ENCODE measurements at regions not wholly inside any gene's neighbourhood (a gene's known extent, or its start where the extent isn't known, plus 50 kb on each side); places are given as distances from the start of the nearest gene placed in this dataset.

- no peak overlapping the region for H3K9ac ChIP-seq
- H3K27ac ChIP-seq: no peak overlapping the region
- peaks cover 11% of the 10 kb centered on the region for H4K20me1 ChIP-seq
- TF ChIP-seq Cebpa-rat (IDR thresholded peaks at IDR 0.05): no peak
- no peaks in the 10 kb centered on the region for H3K36me3 ChIP-seq
- peaks cover 42% of the 10 kb centered on the region for H3K4me1 ChIP-seq
- peak overlapping the region; percentile 1; the same call in 1 of the 2 replicates for H3K4me2 ChIP-seq
- no peaks in the 10 kb centered on the region for H3K9me3 ChIP-seq
- H3K27me3 ChIP-seq: no peaks in the 10 kb centered on the region
- H3K4me3 ChIP-seq: no peak overlapping the region
Measured at GRCh38 chr2:2837746-2838547, 506.9 kb upstream of the MYT1L start.

GRCh38 chr2:2836343-2837070 is 505.4 kb upstream of the MYT1L start:
- no peak overlapping the region for H3K9ac ChIP-seq
- H3K27ac ChIP-seq: no peak overlapping the region
- peak overlapping the region; percentile 88; the same call in 1 of the 2 replicates for H3K4me2 ChIP-seq
- H3K27me3 ChIP-seq: no peaks in the 10 kb centered on the region
- no peak for TF ChIP-seq Cebpa-rat (IDR thresholded peaks at IDR 0.05)
- no peak overlapping the region for H3K4me3 ChIP-seq
- H4K20me1 ChIP-seq: peaks cover 11% of the 10 kb centered on the region
- H3K4me1 ChIP-seq: peaks cover 46% of the 10 kb centered on the region
- no peaks in the 10 kb centered on the region for H3K36me3 ChIP-seq
- H3K9me3 ChIP-seq: no peaks in the 10 kb centered on the region

- H4K20me1 ChIP-seq: peaks cover 11% of the 10 kb centered on the region
- TF ChIP-seq Cebpa-rat (IDR thresholded peaks at IDR 0.05): no peak
- H3K9me3 ChIP-seq: no peaks in the 10 kb centered on the region
Measured at GRCh38 chr2:2834516-2835254, 503.6 kb upstream of the MYT1L start.

GRCh38 chr2:2834105-2834504 is 503.0 kb upstream of the MYT1L start:
- Histone ChIP-seq H3K4me2 (peak overlapping the region; percentile 88), H3K9me3 (no peaks in the 10 kb centered on the region), H3K9ac (no peak overlapping the region), H3K27me3 (no peaks in the 10 kb centered on the region), H3K27ac (no peak overlapping the region), H3K4me3 (no peak overlapping the region), H3K4me1 (peaks cover 52% of the 10 kb centered on the region), H3K36me3 (no peaks in the 10 kb centered on the region), H4K20me1 (peaks cover 11% of the 10 kb centered on the region)
- TF ChIP-seq Cebpa-rat (IDR thresholded peaks at IDR 0.05): no peak

More at GRCh38 chr2:2834516-2835254, 503.6 kb upstream of the MYT1L start:
- no peaks in the 10 kb centered on the region for H3K27me3 ChIP-seq
- H3K4me3 ChIP-seq: no peak overlapping the region
- no peak overlapping the region for H3K27ac ChIP-seq
- peaks cover 52% of the 10 kb centered on the region for H3K4me1 ChIP-seq
- no peak overlapping the region for H3K9ac ChIP-seq
- H3K4me2 ChIP-seq: peak overlapping the region; percentile 88
- H3K36me3 ChIP-seq: no peaks in the 10 kb centered on the region

- no peaks in the 10 kb centered on the region for H3K9me3 ChIP-seq
- no peak overlapping the region for H3K27ac ChIP-seq
- no peak overlapping the region for H3K4me3 ChIP-seq
- H3K36me3 ChIP-seq: no peaks in the 10 kb centered on the region
- H3K4me1 ChIP-seq: peaks cover 55% of the 10 kb centered on the region
- H3K4me2 ChIP-seq: no peak overlapping the region
- no peak for TF ChIP-seq Cebpa-rat (IDR thresholded peaks at IDR 0.05)
- H3K9ac ChIP-seq: no peak overlapping the region
- H3K27me3 ChIP-seq: no peaks in the 10 kb centered on the region
- H4K20me1 ChIP-seq: peaks cover 11% of the 10 kb centered on the region
Measured at GRCh38 chr2:2832657-2833056, 501.6 kb upstream of the MYT1L start.

GRCh38 chr2:2831633-2832032 is 500.6 kb upstream of the MYT1L start:
- no peak overlapping the region for H3K27ac ChIP-seq
- H4K20me1 ChIP-seq: peaks cover 11% of the 10 kb centered on the region
- H3K4me1 ChIP-seq: peaks cover 51% of the 10 kb centered on the region
- no peak overlapping the region for H3K9ac ChIP-seq
- TF ChIP-seq Cebpa-rat (IDR thresholded peaks at IDR 0.05): no peak
- H3K9me3 ChIP-seq: no peaks in the 10 kb centered on the region
- H3K27me3 ChIP-seq: no peaks in the 10 kb centered on the region
- no peaks in the 10 kb centered on the region for H3K36me3 ChIP-seq
- H3K4me3 ChIP-seq: no peak overlapping the region
- H3K4me2 ChIP-seq: peak overlapping the region; percentile 39

GRCh38 chr2:2830576-2830975 is 499.5 kb upstream of the MYT1L start:
- TF ChIP-seq Cebpa-rat (IDR thresholded peaks at IDR 0.05): no peak

GRCh38 chr2:2828774-2829368 is 497.8 kb upstream of the MYT1L start:
- TF ChIP-seq Cebpa-rat (IDR thresholded peaks at IDR 0.05): no peak
- H3K27ac ChIP-seq: no peak overlapping the region
- H3K36me3 ChIP-seq: no peaks in the 10 kb centered on the region
- H3K9ac ChIP-seq: no peak overlapping the region
- H3K9me3 ChIP-seq: no peaks in the 10 kb centered on the region
- peaks cover 34% of the 10 kb centered on the region for H3K4me1 ChIP-seq
- H4K20me1 ChIP-seq: no peaks in the 10 kb centered on the region
- H3K4me3 ChIP-seq: no peak overlapping the region
- H3K4me2 ChIP-seq: peak overlapping the region; percentile 36
- no peaks in the 10 kb centered on the region for H3K27me3 ChIP-seq

More at GRCh38 chr2:2830576-2830975, 499.5 kb upstream of the MYT1L start:
- peaks cover 9% of the 10 kb centered on the region for H4K20me1 ChIP-seq
- no peak overlapping the region for H3K9ac ChIP-seq
- H3K27ac ChIP-seq: no peak overlapping the region
- peaks cover 51% of the 10 kb centered on the region for H3K4me1 ChIP-seq
- no peaks in the 10 kb centered on the region for H3K9me3 ChIP-seq
- no peak overlapping the region for H3K4me3 ChIP-seq
- no peaks in the 10 kb centered on the region for H3K36me3 ChIP-seq
- no peaks in the 10 kb centered on the region for H3K27me3 ChIP-seq
- H3K4me2 ChIP-seq: no peak overlapping the region

GRCh38 chr2:2827761-2828221 is 496.7 kb upstream of the MYT1L start:
- H3K4me1 ChIP-seq: peaks cover 32% of the 10 kb centered on the region
- H3K27me3 ChIP-seq: no peaks in the 10 kb centered on the region
- TF ChIP-seq Cebpa-rat (IDR thresholded peaks at IDR 0.05): no peak
- no peaks in the 10 kb centered on the region for H3K36me3 ChIP-seq
- no peak overlapping the region for H3K4me3 ChIP-seq
- H4K20me1 ChIP-seq: no peaks in the 10 kb centered on the region
- H3K4me2 ChIP-seq: no peak overlapping the region
- no peak overlapping the region for H3K9ac ChIP-seq
- H3K9me3 ChIP-seq: no peaks in the 10 kb centered on the region
- H3K27ac ChIP-seq: no peak overlapping the region
